Upper lobe of left lung (tissue), 6 donors: ENCODE measurements at regions not wholly inside any gene's neighbourhood (a gene's known extent, or its start where the extent isn't known, plus 50 kb on each side); places are given as distances from the start of the nearest gene placed in this dataset.
A peak's percentile ranks its signal among the peaks of the same experiment; 100 is the strongest.

Experiments used
- ATAC-seq, 2 donors: fragments of 200-7000 bp; cut with Tn5 transposase; one replicate each; pipeline ENCODE4 v1.9.1; 2022; ENCODE audit warnings: mild to moderate bottlenecking in 2 of 2, moderate library complexity in 2 of 2; ENCODE audit not compliant: low FRiP score in 2 of 2
- DNase-seq, 2 donors: peaks; one replicate each; pipeline ENCODE4 v3.0.0-alpha.2; 2019 to 2020
- H3K27ac ChIP-seq, 4 donors: fragments of 200-600 bp; sonication (generic); one replicate each; pipeline ENCODE4 v1.5.1; 2016 to 2019
- H3K27me3 ChIP-seq, 4 donors: fragments of 200-600 bp; sonication (generic); one replicate each; pipeline ENCODE4 v1.5.1; 2017 to 2019
- H3K36me3 ChIP-seq, 4 donors: fragments of 200-600 bp; sonication (generic); one replicate each; pipeline ENCODE4 v1.5.1; 2016 to 2019
- H3K4me1 ChIP-seq, 4 donors: fragments of 200-600 bp; sonication (generic); one replicate each; pipeline ENCODE4 v1.5.1; 2018 to 2019
- H3K4me3 ChIP-seq, 4 donors: fragments of 200-600 bp; sonication (generic); one replicate each; pipeline ENCODE4 v1.5.1; 2017 to 2019; ENCODE audit warnings: mild to moderate bottlenecking in 2 of 4, moderate library complexity in 1 of 4
- H3K9me3 ChIP-seq, 4 donors: fragments of 200-600 bp; sonication (generic); one replicate each; pipeline ENCODE4 v1.5.1; 2018 to 2019
- CTCF ChIP-seq, 6 experiments: fragments of 450-650 bp in 4 of 6; fragments of 200-600 bp in 2 of 6; sonication (generic) in 2 of 6; IDR thresholded peaks; one replicate each; pipeline ENCODE4 v1.5.1; 2016 to 2019; ENCODE audit warnings: antibody characterized with exemption in 6 of 6
- EP300 ChIP-seq, 4 donors: sonication (generic); formaldehyde crosslinking; IDR thresholded peaks; one replicate each; pipeline ENCODE4 v1.5.1; 2017; ENCODE audit warnings: antibody characterized with exemption in 4 of 4, control low read depth in 2 of 4
- POLR2A ChIP-seq, 4 donors: fragments of 450-650 bp; IDR thresholded peaks; one replicate each; pipeline ENCODE4 v1.5.1; 2016 to 2017; ENCODE audit warnings: antibody characterized with exemption in 4 of 4, mild to moderate bottlenecking in 2 of 4
- POLR2AphosphoS5 ChIP-seq, 2 donors: sonication (generic); formaldehyde crosslinking; IDR thresholded peaks; one replicate each; pipeline ENCODE4 v1.5.1; 2017; ENCODE audit warnings: antibody characterized with exemption in 2 of 2
- WGBS, 2 donors: methylation state at CpG; one replicate each; pipeline ENCODE4 v1.1.5; 2017 to 2018; 5-methylcytosine and 5-hydroxymethylcytosine counted together
- donor health status: DM: no; HTN: no; CAD: no; lungs with moderate emphysema.
- donor health status: DM: no; HTN: yes; CAD: no; lungs with severe emphysema.

- TF ChIP-seq POLR2A (IDR thresholded peaks at IDR 0.05) (no peak), POLR2AphosphoS5 (IDR thresholded peaks at IDR 0.05) (no peak), CTCF (IDR thresholded peaks at IDR 0.05) (no peak), EP300 (IDR thresholded peaks at IDR 0.05) (no peak)
- H3K9me3 ChIP-seq: no peaks in the 10 kb centered on the region
- no peak overlapping the region for H3K4me3 ChIP-seq
- no peaks in the 10 kb centered on the region for H3K36me3 ChIP-seq
- H3K27me3 ChIP-seq: no peaks in the 10 kb centered on the region
- ATAC-seq (no peak), DNase-seq (no peak)
- no peaks in the 10 kb centered on the region for H3K4me1 ChIP-seq
- H3K27ac ChIP-seq: no peak overlapping the region
Observed at GRCh38 chr2:206845877-206846276, 80.5 kb downstream of the FASTKD2 start.

GRCh38 chr2:206846331-206846730 is 80.9 kb downstream of the FASTKD2 start:
- WGBS, 2 donors: 86 to 89% methylated on average over 3 of the region's 3 CpGs

GRCh38 chr2:206846981-206847834 is 81.8 kb downstream of the FASTKD2 start:
- DNase-seq (peak in 1 of 2 donors; percentile 5), ATAC-seq (peak in 1 of 2 donors; percentile 46)
- no peak overlapping the region for H3K4me3 ChIP-seq
- H3K9me3 ChIP-seq: no peaks in the 10 kb centered on the region
- no peaks in the 10 kb centered on the region for H3K4me1 ChIP-seq
- no peaks in the 10 kb centered on the region for H3K27me3 ChIP-seq
- 76 to 81% methylated on average over 3 of the region's 3 CpGs for WGBS, 2 donors
- H3K36me3 ChIP-seq: no peaks in the 10 kb centered on the region
- TF ChIP-seq CTCF (IDR thresholded peaks at IDR 0.05): no peak
- no peak overlapping the region for H3K27ac ChIP-seq

More at GRCh38 chr2:206846331-206846730, 80.9 kb downstream of the FASTKD2 start:
- Histone ChIP-seq H3K36me3 (no peaks in the 10 kb centered on the region), H3K27ac (no peak overlapping the region), H3K4me1 (no peaks in the 10 kb centered on the region), H3K9me3 (no peaks in the 10 kb centered on the region), H3K4me3 (no peak overlapping the region), H3K27me3 (no peaks in the 10 kb centered on the region)
- DNase-seq: no peak
- TF ChIP-seq POLR2AphosphoS5 (IDR thresholded peaks at IDR 0.05): no peak
- ATAC-seq: no peak

- Histone ChIP-seq H3K4me1 (no peaks in the 10 kb centered on the region), H3K9me3 (no peaks in the 10 kb centered on the region), H3K27me3 (no peaks in the 10 kb centered on the region), H3K27ac (no peak overlapping the region), H3K36me3 (no peaks in the 10 kb centered on the region), H3K4me3 (no peak overlapping the region)
- DNase-seq (no peak), ATAC-seq (no peak)
- TF ChIP-seq CTCF (IDR thresholded peaks at IDR 0.05) (no peak), POLR2AphosphoS5 (IDR thresholded peaks at IDR 0.05) (no peak), EP300 (IDR thresholded peaks at IDR 0.05) (no peak), POLR2A (IDR thresholded peaks at IDR 0.05) (no peak)
Observed at GRCh38 chr2:206850369-206850768, 85.0 kb downstream of the FASTKD2 start.

GRCh38 chr2:206851521-206851920 is 86.1 kb downstream of the FASTKD2 start:
- TF ChIP-seq POLR2A (IDR thresholded peaks at IDR 0.05) (no peak), POLR2AphosphoS5 (IDR thresholded peaks at IDR 0.05) (no peak), EP300 (IDR thresholded peaks at IDR 0.05) (no peak), CTCF (IDR thresholded peaks at IDR 0.05) (no peak)
- H3K27me3 ChIP-seq: no peaks in the 10 kb centered on the region
- no peak overlapping the region for H3K27ac ChIP-seq
- no peaks in the 10 kb centered on the region for H3K9me3 ChIP-seq
- ATAC-seq (no peak), DNase-seq (no peak)
- H3K4me3 ChIP-seq: no peak overlapping the region
- no peaks in the 10 kb centered on the region for H3K4me1 ChIP-seq
- WGBS, 2 donors: 97% methylated on average over 1 of the region's 1 CpG
- no peaks in the 10 kb centered on the region for H3K36me3 ChIP-seq
